Pancreas (tissue), 10 donors: ENCODE measurements at regions not wholly inside any gene's neighbourhood (a gene's known extent, or its start where the extent isn't known, plus 50 kb on each side); places are given as distances from the start of the nearest gene placed in this dataset.

Experiments used
- ATAC-seq, 4 donors: fragments of 200-7000 bp; cut with Tn5 transposase; one replicate each; pipeline versions ENCODE4 v1.8.0 to v1.9.1; 2020; ENCODE audit warnings: mild to moderate bottlenecking in 4 of 4, moderate library complexity in 4 of 4
- DNase-seq, 6 donors: peaks; one replicate each; pipeline ENCODE4 v3.0.0-alpha.2; 2020
- FAIRE-seq: peaks from 2 replicates; lab custom pipeline; 2012; peaks lifted over from hg19 to GRCh38; lab: Jason Lieb, UNC
- H3K27ac ChIP-seq, 4 donors: fragments of 200-600 bp; sonication (generic); 1 replicate in 3 of 4; 2 replicates in 1 of 4; pipeline versions ENCODE4 v1.5.0 to v1.8.0; 2020
- H3K27me3 ChIP-seq, 4 donors: fragments of 200-600 bp; one replicate each; pipeline ENCODE4 v1.8.0; 2021
- H3K36me3 ChIP-seq, 3 donors: fragments of 200-600 bp; sonication (generic) in 1 of 3; one replicate each; pipeline versions ENCODE4 v1.5.0 to v1.8.0; 2020 to 2021
- H3K4me1 ChIP-seq, 3 donors: fragments of 200-600 bp; one replicate each; pipeline ENCODE4 v1.8.0; 2021
- H3K4me3 ChIP-seq, 4 donors: fragments of 200-600 bp; sonication (generic) in 2 of 4; one replicate each; pipeline versions ENCODE4 v1.5.0 to v1.8.0; 2020 to 2021
- H3K9me3 ChIP-seq, 4 donors: fragments of 200-600 bp; one replicate each; pipeline ENCODE4 v1.8.0; 2021
- CTCF ChIP-seq, 4 donors: fragments of 200-600 bp; sonication (generic) in 3 of 4; IDR thresholded peaks; one replicate each; pipeline versions ENCODE4 v1.5.0 to v1.8.0; 2021; ENCODE audit warnings: antibody characterized with exemption in 4 of 4
- WGBS, 2 donors: extraction: QIAGEN DNeasy Blood & Tissue Kit; methylation state at CpG; one replicate each; pipeline ENCODE4 v1.1.7; 2013; 5-methylcytosine and 5-hydroxymethylcytosine counted together
- intact Hi-C, 3 donors: fragments of 100-400 bp; cut with DNase I; formaldehyde crosslinking; loops; one replicate each; pipeline versions ENCODE4 v1.11.1 to v1.14.2; 2022
- donor health status: healthy with polysubstance abuse.
- donor health status: DM: no; HTN: no; CAD: no; lungs with moderate emphysema.
- donor health status: DM: no; HTN: no; CAD: no.
- donor health status: control.
- donor health status: control.
- donor health status: Bipolar disorder and iron deficiency.
- donor health status: DM: yes; HTN: yes; CAD: no.
- donor health status: DM: no; HTN: no; CAD: no.
- donor health status: DM: no; HTN: no; CAD: no.
- donor health status: DM: yes; HTN: yes; CAD: no.

GRCh38 chr1:38576241-38576640, 283.3 kb downstream of the RRAGC start:
- TF ChIP-seq CTCF (IDR thresholded peaks at IDR 0.05) = no peak
- no peaks in the 10 kb centered on the region for H3K4me1 ChIP-seq
- no peaks in the 10 kb centered on the region for H3K9me3 ChIP-seq
- ATAC-seq (no peak), DNase-seq (no peak), FAIRE-seq (no peak)
- H3K4me3 ChIP-seq = no peak overlapping the region
- WGBS, 2 donors = 46 to 60% methylated on average over 6 of the region's 6 CpGs
- no peaks in the 10 kb centered on the region for H3K36me3 ChIP-seq
- intact Hi-C loops = no loop called here
- no peak overlapping the region for H3K27ac ChIP-seq
- H3K27me3 ChIP-seq = peaks cover 0 to 18% (median 0%) of the 10 kb centered on the region in 4 donors

- no peak for DNase-seq
- no peaks in the 10 kb centered on the region for H3K27me3 ChIP-seq
- FAIRE-seq = no peak
- no peaks in the 10 kb centered on the region for H3K4me1 ChIP-seq
- H3K9me3 ChIP-seq = no peaks in the 10 kb centered on the region
- 31 to 39% methylated on average over 4 of the region's 4 CpGs for WGBS, 2 donors
- H3K27ac ChIP-seq = no peak overlapping the region
- intact Hi-C loops = no loop called here
- TF ChIP-seq CTCF (IDR thresholded peaks at IDR 0.05) = no peak
- no peak overlapping the region for H3K4me3 ChIP-seq
- H3K36me3 ChIP-seq = no peaks in the 10 kb centered on the region
- no peak for ATAC-seq
These were observed 287.8 kb downstream of the RRAGC start for GRCh38 chr1:38571726-38572125.

GRCh38 chr1:38570657-38570975, 289.0 kb downstream of the RRAGC start:
- FAIRE-seq (no peak), DNase-seq (no peak), ATAC-seq (no peak)
- 71 to 76% methylated on average over 3 of the region's 3 CpGs for WGBS, 2 donors
- no peak overlapping the region for H3K27ac ChIP-seq
- H3K36me3 ChIP-seq = no peaks in the 10 kb centered on the region
- intact Hi-C loops = no loop called here
- no peaks in the 10 kb centered on the region for H3K9me3 ChIP-seq
- H3K4me3 ChIP-seq = no peak overlapping the region
- TF ChIP-seq CTCF (IDR thresholded peaks at IDR 0.05) = no peak
- no peaks in the 10 kb centered on the region for H3K27me3 ChIP-seq
- no peaks in the 10 kb centered on the region for H3K4me1 ChIP-seq

GRCh38 chr1:38569932-38570656, 289.5 kb downstream of the RRAGC start:
- TF ChIP-seq CTCF (IDR thresholded peaks at IDR 0.05) = no peak
- intact Hi-C loops = no loop called here
- Histone ChIP-seq H3K27ac (no peak overlapping the region), H3K4me3 (no peak overlapping the region), H3K4me1 (no peaks in the 10 kb centered on the region), H3K36me3 (no peaks in the 10 kb centered on the region), H3K27me3 (no peaks in the 10 kb centered on the region), H3K9me3 (no peaks in the 10 kb centered on the region)
- FAIRE-seq (no peak), ATAC-seq (no peak), DNase-seq (no peak)
- WGBS, 2 donors = 37 to 39% methylated on average over 26 of the region's 26 CpGs

- Histone ChIP-seq H3K9me3 (no peaks in the 10 kb centered on the region), H3K27me3 (no peaks in the 10 kb centered on the region), H3K4me1 (no peaks in the 10 kb centered on the region), H3K27ac (no peak overlapping the region), H3K36me3 (no peaks in the 10 kb centered on the region), H3K4me3 (no peak overlapping the region)
- DNase-seq (no peak), FAIRE-seq (no peak), ATAC-seq (no peak)
- intact Hi-C loops = no loop called here
- WGBS, 2 donors = 48 to 54% methylated on average over 5 of the region's 5 CpGs
- TF ChIP-seq CTCF (IDR thresholded peaks at IDR 0.05) = no peak
These were observed 291.3 kb downstream of the RRAGC start for GRCh38 chr1:38568061-38568857.
